Midbrain (tissue), 1 donor: ENCODE measurements at regions not wholly inside any gene's neighbourhood (a gene's known extent, or its start where the extent isn't known, plus 50 kb on each side); places are given as distances from the start of the nearest gene placed in this dataset.

Experiments used
- DNase-seq: peaks from one replicate; lab custom pipeline; 2025; lab: John Stamatoyannopoulos, UW

- no peak for DNase-seq
These were observed 113.3 kb upstream of the TMPO start for GRCh38 chr12:98402091-98402490.

- no peak for DNase-seq
These were observed 112.7 kb upstream of the TMPO start for GRCh38 chr12:98402671-98403070.

GRCh38 chr12:98403385-98403784 lies 112.0 kb upstream of the TMPO start:
- no peak for DNase-seq

GRCh38 chr12:98403936-98404335 lies 111.5 kb upstream of the TMPO start:
- DNase-seq: no peak

GRCh38 chr12:98405805-98406366 lies 109.5 kb upstream of the TMPO start:
- DNase-seq: no peak

- no peak for DNase-seq
These were observed 109.0 kb upstream of the TMPO start for GRCh38 chr12:98406378-98406777.

- no peak for DNase-seq
These were observed 106.7 kb upstream of the TMPO start for GRCh38 chr12:98408681-98409080.

GRCh38 chr12:98409548-98409947 lies 105.8 kb upstream of the TMPO start:
- DNase-seq: no peak

GRCh38 chr12:98410356-98410755 lies 105.0 kb upstream of the TMPO start:
- no peak for DNase-seq

- DNase-seq: no peak
These were observed 98.5 kb upstream of the TMPO start for GRCh38 chr12:98416845-98417244.

- DNase-seq: no peak
These were observed 98.1 kb upstream of the TMPO start for GRCh38 chr12:98417266-98417665.

GRCh38 chr12:98418357-98419075 lies 96.9 kb upstream of the TMPO start:
- DNase-seq: no peak

- DNase-seq: no peak
These were observed 96.2 kb upstream of the TMPO start for GRCh38 chr12:98419081-98419794.

- DNase-seq: no peak
These were observed 95.5 kb upstream of the TMPO start for GRCh38 chr12:98419795-98420404.

- no peak for DNase-seq
These were observed 94.9 kb upstream of the TMPO start for GRCh38 chr12:98420461-98420860.

GRCh38 chr12:98421316-98421715 lies 94.1 kb upstream of the TMPO start:
- DNase-seq: no peak

- no peak for DNase-seq
These were observed 93.0 kb upstream of the TMPO start for GRCh38 chr12:98422359-98422758.

GRCh38 chr12:98422812-98423211 lies 92.6 kb upstream of the TMPO start:
- DNase-seq: no peak

- no peak for DNase-seq
These were observed 91.4 kb upstream of the TMPO start for GRCh38 chr12:98423963-98424362.

- DNase-seq: peak; percentile 58
These were observed 90.5 kb upstream of the TMPO start for GRCh38 chr12:98424726-98425401.

- no peak for DNase-seq
These were observed 89.5 kb upstream of the TMPO start for GRCh38 chr12:98425859-98426258.

GRCh38 chr12:98431089-98431488 lies 84.3 kb upstream of the TMPO start:
- no peak for DNase-seq
